HUES48 (cell line): ENCODE measurements at regions not wholly inside any gene's neighbourhood (a gene's known extent, or its start where the extent isn't known, plus 50 kb on each side); places are given as distances from the start of the nearest gene placed in this dataset.

Source experiments
- H3K27ac ChIP-seq: one replicate; pipeline ENCODE4 v1.7.0; 2013; ENCODE audit warnings: low read depth, low read length, inconsistent platforms
- H3K27me3 ChIP-seq: 2 replicates; pipeline ENCODE4 v1.6.1; 2013; ENCODE audit warnings: mild to moderate bottlenecking, low read length; ENCODE audit not compliant: control insufficient read depth, insufficient read depth
- H3K36me3 ChIP-seq: 2 replicates; pipeline ENCODE4 v1.6.1; 2013; ENCODE audit warnings: low read length; ENCODE audit not compliant: control insufficient read depth, insufficient read depth
- H3K4me1 ChIP-seq: 2 replicates; pipeline ENCODE4 v1.6.1; 2013; ENCODE audit warnings: mild to moderate bottlenecking, low read length; ENCODE audit not compliant: control insufficient read depth, insufficient read depth
- H3K4me3 ChIP-seq: 2 replicates; pipeline ENCODE4 v1.5.1; 2013; ENCODE audit warnings: mild to moderate bottlenecking, low read depth, low read length
- H3K9ac ChIP-seq: 2 replicates; pipeline ENCODE4 v1.6.1; 2013; ENCODE audit warnings: mild to moderate bottlenecking, low read depth, low read length, moderate library complexity
- H3K9me3 ChIP-seq: 2 replicates; pipeline ENCODE4 v1.6.1; 2013; ENCODE audit warnings: low read length; ENCODE audit not compliant: control insufficient read depth, insufficient read depth

GRCh38 chr2:6025391-6025790 is 333.2 kb downstream of the SOX11 start:
- H3K27ac ChIP-seq: no peak overlapping the region
- H3K9ac ChIP-seq: no peak overlapping the region
- no peaks in the 10 kb centered on the region for H3K36me3 ChIP-seq
- no peaks in the 10 kb centered on the region for H3K9me3 ChIP-seq
- no peaks in the 10 kb centered on the region for H3K27me3 ChIP-seq
- H3K4me1 ChIP-seq: no peaks in the 10 kb centered on the region
- no peak overlapping the region for H3K4me3 ChIP-seq

- Histone ChIP-seq H3K9ac (no peak overlapping the region), H3K4me1 (no peaks in the 10 kb centered on the region), H3K9me3 (no peaks in the 10 kb centered on the region), H3K27me3 (no peaks in the 10 kb centered on the region), H3K36me3 (no peaks in the 10 kb centered on the region), H3K27ac (peak overlapping the region; percentile 28), H3K4me3 (no peak overlapping the region)
Observed at GRCh38 chr2:6027066-6027465, 334.9 kb downstream of the SOX11 start.

- Histone ChIP-seq H3K4me3 (no peak overlapping the region), H3K36me3 (no peaks in the 10 kb centered on the region), H3K4me1 (no peaks in the 10 kb centered on the region), H3K9ac (no peak overlapping the region), H3K27ac (no peak overlapping the region), H3K27me3 (no peaks in the 10 kb centered on the region), H3K9me3 (no peaks in the 10 kb centered on the region)
Observed at GRCh38 chr2:6031200-6031867, 339.1 kb downstream of the SOX11 start.

GRCh38 chr2:6036211-6036610 is 344.0 kb downstream of the SOX11 start:
- H3K9me3 ChIP-seq: no peaks in the 10 kb centered on the region
- H3K27ac ChIP-seq: no peak overlapping the region
- H3K27me3 ChIP-seq: no peaks in the 10 kb centered on the region
- H3K4me3 ChIP-seq: no peak overlapping the region
- no peaks in the 10 kb centered on the region for H3K36me3 ChIP-seq
- no peak overlapping the region for H3K9ac ChIP-seq
- H3K4me1 ChIP-seq: no peaks in the 10 kb centered on the region

DNA sequence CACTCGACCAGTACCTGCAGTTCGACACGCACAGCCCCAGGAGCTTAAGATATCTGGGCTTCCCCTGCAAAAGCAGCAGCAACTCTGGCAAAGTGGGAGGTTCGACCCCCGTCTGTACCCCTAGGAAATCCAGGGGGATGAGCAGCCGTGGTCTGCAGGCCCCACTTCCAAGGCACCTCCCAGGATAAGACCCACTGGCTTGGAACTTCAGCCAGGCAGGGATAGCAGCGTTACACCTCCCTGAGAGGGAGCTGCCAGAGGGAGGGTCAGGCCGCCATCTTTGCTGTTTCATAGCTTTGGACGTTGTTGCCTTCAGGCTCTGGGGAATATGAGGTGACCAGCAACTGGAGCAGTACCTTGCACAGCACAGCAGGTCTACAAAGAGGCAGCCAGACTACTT is 351.1 kb downstream of the SOX11 start:
- Histone ChIP-seq H3K4me1 (no peaks in the 10 kb centered on the region), H3K9ac (no peak overlapping the region), H3K9me3 (no peaks in the 10 kb centered on the region), H3K36me3 (no peaks in the 10 kb centered on the region), H3K4me3 (no peak overlapping the region), H3K27ac (no peak overlapping the region), H3K27me3 (no peaks in the 10 kb centered on the region)

DNA sequence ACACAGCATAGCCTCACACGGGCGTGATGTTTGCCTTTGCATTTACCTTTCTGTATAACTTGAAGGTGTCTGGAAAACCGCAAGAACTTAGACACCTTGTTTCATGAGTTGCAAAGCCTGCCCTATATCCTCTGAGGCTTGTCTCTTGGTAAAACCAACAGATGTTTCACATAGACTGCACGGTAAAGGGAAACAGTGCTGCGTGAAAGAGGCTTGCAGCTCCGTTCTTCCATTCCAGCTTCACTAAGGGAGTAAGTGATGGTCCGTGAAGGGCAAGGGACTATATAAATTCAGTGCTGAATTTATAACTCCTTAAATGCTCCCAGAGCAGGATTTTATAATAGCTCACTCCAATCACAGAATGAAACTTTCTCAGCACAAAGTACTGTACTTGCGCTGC is 360.5 kb downstream of the SOX11 start:
- H3K27ac ChIP-seq: no peak overlapping the region
- H3K9me3 ChIP-seq: no peaks in the 10 kb centered on the region
- H3K4me3 ChIP-seq: no peak overlapping the region
- H3K9ac ChIP-seq: no peak overlapping the region
- H3K36me3 ChIP-seq: no peaks in the 10 kb centered on the region
- H3K27me3 ChIP-seq: peaks cover 5% of the 10 kb centered on the region
- H3K4me1 ChIP-seq: peaks cover 45% of the 10 kb centered on the region

- Histone ChIP-seq H3K9ac (no peak overlapping the region), H3K4me3 (peak overlapping the region; percentile 26), H3K27me3 (peaks cover 5% of the 10 kb centered on the region), H3K36me3 (no peaks in the 10 kb centered on the region), H3K4me1 (peaks cover 45% of the 10 kb centered on the region), H3K9me3 (no peaks in the 10 kb centered on the region), H3K27ac (peak overlapping the region; percentile 80)
Observed at GRCh38 chr2:6053743-6054142, 361.6 kb downstream of the SOX11 start.

- peak overlapping the region; percentile 80 for H3K27ac ChIP-seq
- no peaks in the 10 kb centered on the region for H3K9me3 ChIP-seq
- H3K36me3 ChIP-seq: no peaks in the 10 kb centered on the region
- H3K4me1 ChIP-seq: peaks cover 45% of the 10 kb centered on the region
- peak overlapping the region; percentile 10; the same call in 1 of the 2 replicates for H3K9ac ChIP-seq
- peaks cover 5% of the 10 kb centered on the region for H3K27me3 ChIP-seq
- peak overlapping the region; percentile 26 for H3K4me3 ChIP-seq
Observed at GRCh38 chr2:6054161-6054671, 362.0 kb downstream of the SOX11 start.

DNA sequence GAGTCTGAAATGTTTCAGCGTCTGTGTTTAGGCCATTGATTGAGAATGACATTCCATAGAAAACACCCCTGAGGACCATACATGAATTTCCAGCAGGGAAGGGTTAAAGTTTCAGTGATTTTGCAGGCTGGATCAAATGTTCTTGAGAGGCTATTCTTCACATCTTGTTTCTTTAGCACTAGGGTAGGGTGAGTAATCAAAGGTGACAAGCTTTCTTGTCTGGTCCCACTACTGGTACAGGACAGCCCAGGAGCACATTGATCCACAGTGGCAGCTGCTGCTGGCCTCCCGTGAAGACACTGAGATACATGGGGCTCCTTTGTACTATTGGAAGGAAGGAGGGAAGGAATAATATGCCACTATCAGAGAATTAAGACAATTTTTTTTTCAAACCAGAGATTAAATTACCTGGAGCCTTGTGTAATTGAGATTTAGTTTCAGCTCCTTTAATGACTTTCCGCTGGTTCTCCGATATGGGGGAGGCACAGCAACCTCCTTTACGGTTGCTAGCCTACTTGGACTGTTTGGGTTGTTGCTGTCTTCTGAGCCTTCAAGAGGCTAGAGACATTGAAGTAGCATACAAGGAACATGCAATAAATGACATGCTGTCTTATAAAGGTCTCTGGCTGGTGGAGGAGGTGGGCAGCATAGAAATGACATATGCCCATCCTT is 368.9 kb downstream of the SOX11 start:
- Histone ChIP-seq H3K27me3 (no peaks in the 10 kb centered on the region), H3K9ac (no peak overlapping the region), H3K36me3 (no peaks in the 10 kb centered on the region), H3K4me3 (no peak overlapping the region), H3K27ac (no peak overlapping the region), H3K4me1 (peaks cover 7% of the 10 kb centered on the region), H3K9me3 (no peaks in the 10 kb centered on the region)

DNA sequence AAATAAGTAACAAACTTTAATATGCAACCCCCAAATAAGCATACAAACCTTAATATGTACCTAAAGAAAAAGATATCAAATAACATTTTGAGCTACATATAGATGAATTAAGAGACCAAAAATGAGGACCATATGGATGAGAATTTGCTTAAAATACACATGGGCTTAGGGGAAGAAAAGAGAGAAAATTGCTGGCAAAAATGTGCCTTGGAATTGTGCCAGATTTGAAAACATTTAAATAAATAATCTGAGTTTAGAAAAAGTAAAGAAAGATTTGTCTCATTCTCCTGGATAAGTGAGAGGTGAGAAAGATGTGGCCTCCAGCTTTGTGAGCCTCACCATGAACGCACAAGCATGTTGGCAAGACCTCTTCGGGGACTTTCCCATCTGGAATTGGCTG is 372.6 kb downstream of the SOX11 start:
- Histone ChIP-seq H3K9ac (no peak overlapping the region), H3K27me3 (no peaks in the 10 kb centered on the region), H3K4me3 (no peak overlapping the region), H3K9me3 (no peaks in the 10 kb centered on the region), H3K36me3 (no peaks in the 10 kb centered on the region), H3K4me1 (peaks cover 13% of the 10 kb centered on the region), H3K27ac (no peak overlapping the region)

- no peaks in the 10 kb centered on the region for H3K36me3 ChIP-seq
- peaks cover 19% of the 10 kb centered on the region for H3K4me1 ChIP-seq
- no peak overlapping the region for H3K9ac ChIP-seq
- no peaks in the 10 kb centered on the region for H3K27me3 ChIP-seq
- no peak overlapping the region for H3K27ac ChIP-seq
- H3K9me3 ChIP-seq: no peaks in the 10 kb centered on the region
- H3K4me3 ChIP-seq: no peak overlapping the region
Observed at GRCh38 chr2:6065703-6066102, 373.5 kb downstream of the SOX11 start.
